Neutrophil (primary cell): ENCODE measurements at regions not wholly inside any gene's neighbourhood (a gene's known extent, or its start where the extent isn't known, plus 50 kb on each side); places are given as distances from the start of the nearest gene placed in this dataset.

ENCODE experiments used
- H3K27ac ChIP-seq: fragments of 200-600 bp; sonication (generic); 2 replicates; pipeline ENCODE4 v1.5.1; 2016; ENCODE audit warnings: mild to moderate bottlenecking, moderate library complexity
- H3K27me3 ChIP-seq: fragments of 200-600 bp; sonication (generic); 2 replicates; pipeline ENCODE4 v1.6.0; 2016; ENCODE audit warnings: mild to moderate bottlenecking
- H3K36me3 ChIP-seq: fragments of 200-600 bp; sonication (generic); 2 replicates; pipeline ENCODE4 v1.5.1; 2017
- H3K4me1 ChIP-seq, 2 experiments: fragments of 200-600 bp in 1 of 2; sonication (generic) in 1 of 2; 1 replicate in 1 of 2; 2 replicates in 1 of 2; pipeline versions ENCODE4 v1.5.1 to v1.6.1; 2013 to 2016; ENCODE audit warnings: low read depth in 1 of 2, low read length in 1 of 2, mild to moderate bottlenecking in 1 of 2, moderate library complexity in 1 of 2; ENCODE audit not compliant: control insufficient read depth in 1 of 2, insufficient read depth in 1 of 2
- H3K4me3 ChIP-seq, 2 experiments: fragments of 200-600 bp in 1 of 2; sonication (generic) in 1 of 2; 1 replicate in 1 of 2; 2 replicates in 1 of 2; pipeline ENCODE4 v1.5.1; 2013 to 2016; ENCODE audit warnings: low read depth in 1 of 2, low read length in 1 of 2, mild to moderate bottlenecking in 1 of 2, moderate library complexity in 1 of 2
- H3K9me3 ChIP-seq: fragments of 200-600 bp; sonication (generic); 2 replicates; pipeline ENCODE4 v1.5.1; 2016
- CTCF ChIP-seq: fragments of 200-600 bp; sonication (generic); IDR thresholded peaks from 2 replicates; pipeline ENCODE4 v1.5.1; 2016; ENCODE audit warnings: antibody characterized with exemption

GRCh38 chr1:56071351-56071750 is 508.0 kb downstream of the PLPP3 start:
- Histone ChIP-seq H3K27me3 (no peaks in the 10 kb centered on the region), H3K4me3 (no peak overlapping the region), H3K27ac (no peak overlapping the region), H3K4me1 (no peaks in the 10 kb centered on the region), H3K36me3 (no peaks in the 10 kb centered on the region), H3K9me3 (no peaks in the 10 kb centered on the region)
- TF ChIP-seq CTCF: no peak

DNA sequence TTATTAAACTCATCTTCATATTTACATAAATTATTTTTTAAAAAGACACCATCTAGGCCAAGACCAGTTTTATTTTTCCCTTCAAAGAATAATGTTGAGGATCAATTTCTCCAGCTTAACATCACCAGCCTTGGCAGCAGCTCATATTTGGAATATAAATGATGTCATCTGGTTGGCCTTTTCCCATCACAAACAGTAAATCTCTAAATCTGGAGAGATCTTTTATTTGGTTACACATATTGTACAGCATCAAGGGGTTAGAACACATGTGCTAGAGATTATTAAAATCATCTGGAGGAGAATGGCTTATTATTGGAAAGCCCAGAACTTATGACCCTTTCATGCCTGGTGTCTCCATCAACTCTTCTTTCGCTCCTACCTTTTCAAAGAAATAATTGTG is 508.8 kb downstream of the PLPP3 start:
- no peak for TF ChIP-seq CTCF

GRCh38 chr1:56069824-56070223 is 509.5 kb downstream of the PLPP3 start:
- Histone ChIP-seq H3K27me3 (no peaks in the 10 kb centered on the region), H3K27ac (no peak overlapping the region), H3K4me3 (no peak overlapping the region), H3K4me1 (no peaks in the 10 kb centered on the region), H3K9me3 (no peaks in the 10 kb centered on the region), H3K36me3 (no peaks in the 10 kb centered on the region)
- TF ChIP-seq CTCF: no peak

More for the DNA sequence above, 508.8 kb downstream of the PLPP3 start:
- Histone ChIP-seq H3K4me3 (no peak overlapping the region), H3K27ac (no peak overlapping the region), H3K4me1 (no peaks in the 10 kb centered on the region), H3K27me3 (no peaks in the 10 kb centered on the region), H3K9me3 (no peaks in the 10 kb centered on the region), H3K36me3 (no peaks in the 10 kb centered on the region)

GRCh38 chr1:56068908-56069307 is 510.5 kb downstream of the PLPP3 start:
- Histone ChIP-seq H3K27me3 (no peaks in the 10 kb centered on the region), H3K4me1 (no peaks in the 10 kb centered on the region), H3K27ac (no peak overlapping the region), H3K36me3 (no peaks in the 10 kb centered on the region), H3K4me3 (no peak overlapping the region), H3K9me3 (no peaks in the 10 kb centered on the region)
- no peak for TF ChIP-seq CTCF

DNA sequence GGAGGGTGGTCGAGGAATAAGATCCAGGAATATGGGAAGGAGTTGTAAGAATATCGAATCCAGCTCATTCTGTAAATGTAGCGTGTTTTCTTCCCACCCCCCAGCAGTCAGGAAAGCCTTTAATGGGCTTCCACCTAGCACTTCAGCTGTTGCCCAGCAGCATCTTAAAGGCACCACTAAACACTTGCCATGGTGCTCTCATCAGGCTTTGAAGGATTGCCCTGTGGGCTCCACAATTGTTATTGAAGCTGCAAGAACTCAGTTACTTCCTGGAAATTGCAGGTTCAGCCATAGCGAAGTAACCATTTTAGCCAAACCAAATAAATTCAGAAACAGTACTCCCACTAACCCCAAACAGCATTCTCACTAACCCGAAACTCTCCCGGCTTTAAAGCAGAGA is 511.2 kb downstream of the PLPP3 start:
- no peaks in the 10 kb centered on the region for H3K27me3 ChIP-seq
- no peak overlapping the region for H3K4me3 ChIP-seq
- no peaks in the 10 kb centered on the region for H3K4me1 ChIP-seq
- no peak overlapping the region for H3K27ac ChIP-seq
- TF ChIP-seq CTCF: no peak
- H3K9me3 ChIP-seq: no peaks in the 10 kb centered on the region
- H3K36me3 ChIP-seq: no peaks in the 10 kb centered on the region

DNA sequence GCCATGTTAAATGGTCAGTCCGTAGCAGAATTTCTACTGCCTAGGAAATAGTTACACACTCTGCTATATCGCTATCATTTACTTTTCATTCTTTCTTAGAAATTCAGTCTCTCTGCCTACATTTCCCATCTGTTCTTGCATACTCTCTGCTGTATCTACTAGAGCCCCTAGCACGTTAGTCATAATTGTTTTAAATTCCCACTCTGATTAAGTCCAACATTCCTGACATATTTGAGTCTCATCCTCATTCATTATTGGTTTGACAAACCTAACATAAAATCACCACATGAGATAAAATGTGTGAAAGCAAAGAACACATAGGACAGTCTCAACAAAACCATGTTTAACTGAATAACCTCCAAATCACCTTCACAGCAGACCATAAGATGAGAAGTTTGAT is 513.6 kb downstream of the PLPP3 start:
- Histone ChIP-seq H3K4me1 (no peaks in the 10 kb centered on the region), H3K9me3 (no peaks in the 10 kb centered on the region), H3K4me3 (no peak overlapping the region), H3K36me3 (no peaks in the 10 kb centered on the region), H3K27me3 (no peaks in the 10 kb centered on the region), H3K27ac (no peak overlapping the region)
- TF ChIP-seq CTCF: no peak
